ENCODE measurements at regions not wholly inside any gene's neighbourhood (a gene's known extent, or its start where the extent isn't known, plus 50 kb on each side); places are given as distances from the start of the nearest gene placed in this dataset.

DNA sequence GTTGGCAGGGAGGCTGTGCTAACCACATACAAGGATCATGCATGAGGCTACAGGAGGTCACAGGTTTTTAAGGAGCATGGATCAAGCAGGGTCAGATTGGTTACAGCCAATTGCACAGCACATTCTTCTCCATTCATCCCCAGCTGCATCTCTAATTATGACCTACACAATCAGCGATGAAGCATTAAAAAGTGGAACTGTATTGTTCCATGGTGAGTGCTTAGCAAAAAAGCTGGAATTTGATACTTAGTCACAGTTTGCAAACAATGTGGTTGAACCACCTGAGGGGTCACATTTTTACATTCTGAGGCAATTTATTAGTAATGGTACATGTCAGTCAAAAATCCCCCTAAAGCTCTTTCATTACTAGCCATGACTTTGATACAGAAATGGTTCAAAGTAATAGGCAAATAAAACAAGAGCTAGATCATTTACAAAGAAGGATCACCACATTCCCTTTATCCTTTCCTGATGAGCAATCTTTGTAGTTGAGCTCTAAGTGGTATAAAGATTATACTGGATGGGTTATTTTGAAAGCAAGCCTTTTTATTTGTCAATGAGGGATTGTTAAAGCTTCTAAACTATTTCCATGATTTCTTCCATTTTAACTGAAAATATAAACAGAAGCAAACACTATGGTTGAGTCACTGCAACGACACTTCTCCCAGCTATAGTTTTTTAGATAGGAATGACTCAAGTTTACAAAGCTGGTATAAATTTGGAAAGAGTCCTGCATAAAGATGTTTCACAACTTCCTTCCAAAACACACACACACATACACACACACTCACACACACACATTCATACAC, 217.8 kb upstream of the SEMA3A start:
- DNase-seq (ENCODE audit: low spot score): no peak
- Histone ChIP-seq H3K27ac (no peak overlapping the region), H3K4me3 (no peak overlapping the region)
- TF ChIP-seq, protein P1, sequence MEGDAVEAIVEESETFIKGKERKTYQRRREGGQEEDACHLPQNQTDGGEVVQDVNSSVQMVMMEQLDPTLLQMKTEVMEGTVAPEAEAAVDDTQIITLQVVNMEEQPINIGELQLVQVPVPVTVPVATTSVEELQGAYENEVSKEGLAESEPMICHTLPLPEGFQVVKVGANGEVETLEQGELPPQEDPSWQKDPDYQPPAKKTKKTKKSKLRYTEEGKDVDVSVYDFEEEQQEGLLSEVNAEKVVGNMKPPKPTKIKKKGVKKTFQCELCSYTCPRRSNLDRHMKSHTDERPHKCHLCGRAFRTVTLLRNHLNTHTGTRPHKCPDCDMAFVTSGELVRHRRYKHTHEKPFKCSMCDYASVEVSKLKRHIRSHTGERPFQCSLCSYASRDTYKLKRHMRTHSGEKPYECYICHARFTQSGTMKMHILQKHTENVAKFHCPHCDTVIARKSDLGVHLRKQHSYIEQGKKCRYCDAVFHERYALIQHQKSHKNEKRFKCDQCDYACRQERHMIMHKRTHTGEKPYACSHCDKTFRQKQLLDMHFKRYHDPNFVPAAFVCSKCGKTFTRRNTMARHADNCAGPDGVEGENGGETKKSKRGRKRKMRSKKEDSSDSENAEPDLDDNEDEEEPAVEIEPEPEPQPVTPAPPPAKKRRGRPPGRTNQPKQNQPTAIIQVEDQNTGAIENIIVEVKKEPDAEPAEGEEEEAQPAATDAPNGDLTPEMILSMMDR (IDR thresholded peaks at IDR 0.05): no peak

DNA sequence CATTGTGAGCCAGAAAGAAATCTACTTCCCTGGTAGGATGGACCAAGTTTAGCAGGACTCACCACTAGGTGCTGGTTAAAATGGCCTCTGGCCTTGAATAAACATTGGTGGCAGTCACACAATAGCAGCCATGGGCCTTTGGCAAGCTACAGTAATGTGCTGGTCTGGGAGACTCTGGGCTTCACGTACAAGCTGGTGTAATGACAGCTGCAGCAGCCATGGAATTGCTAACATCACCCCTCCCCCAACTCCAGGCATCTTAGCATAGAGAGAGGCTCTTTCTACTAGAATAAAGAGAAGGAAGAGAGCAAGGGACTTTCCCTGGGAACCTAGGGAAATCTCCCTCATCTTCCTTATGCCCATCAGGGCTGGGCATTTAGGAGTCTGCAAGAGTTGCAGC, 205.1 kb upstream of the SEMA3A start:
- TF ChIP-seq, protein P1 (IDR thresholded peaks at IDR 0.05): no peak
- no peak overlapping the region for H3K27ac ChIP-seq
- DNase-seq (ENCODE audit: low spot score): no peak
- no peak overlapping the region for H3K4me3 ChIP-seq

DNA sequence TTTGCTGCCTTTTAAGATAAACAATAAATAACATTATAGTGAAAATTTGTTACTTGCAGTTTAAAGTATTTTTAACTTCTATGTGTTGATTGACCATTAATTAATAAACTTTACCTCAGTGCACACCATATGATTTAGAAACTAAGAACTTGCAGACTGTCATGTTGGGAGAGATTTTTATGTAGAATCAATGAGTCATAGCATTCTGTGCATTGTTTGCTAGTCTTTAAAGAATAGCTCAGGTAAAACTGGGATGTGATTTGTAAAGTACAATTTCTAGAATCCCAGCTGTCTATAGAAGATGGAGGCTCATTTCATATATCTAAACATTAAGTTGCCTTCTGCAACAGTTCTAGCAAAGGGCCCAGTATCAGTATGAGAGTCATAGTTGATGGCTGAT, 199.6 kb upstream of the SEMA3A start:
- Histone ChIP-seq H3K4me3 (no peak overlapping the region), H3K27ac (no peak overlapping the region)
- TF ChIP-seq, protein P1 (IDR thresholded peaks at IDR 0.05): no peak
- no peak for DNase-seq (ENCODE audit: low spot score)

DNA sequence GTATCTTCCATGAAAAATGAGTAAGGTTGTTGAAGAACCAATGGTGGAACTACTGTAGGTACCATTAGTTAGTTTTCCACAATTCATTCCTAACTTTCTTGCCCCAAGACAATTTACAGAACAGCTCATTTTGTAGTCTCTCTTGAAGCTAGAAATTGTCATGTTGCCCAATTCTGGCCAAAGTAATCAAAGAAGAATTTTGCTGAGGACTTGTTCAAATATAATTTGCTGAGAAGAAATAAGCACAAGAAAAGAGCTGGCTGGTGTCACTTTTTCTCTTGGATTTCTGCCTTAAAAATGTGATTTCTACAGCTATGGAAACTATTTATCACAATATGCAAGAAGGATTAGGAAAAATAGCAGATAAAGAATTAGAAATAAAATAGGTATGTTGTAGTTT, 199.2 kb upstream of the SEMA3A start:
- DNase-seq (ENCODE audit: low spot score): no peak
- TF ChIP-seq, protein P1 (IDR thresholded peaks at IDR 0.05): no peak
- Histone ChIP-seq H3K27ac (no peak overlapping the region), H3K4me3 (no peak overlapping the region)

DNA sequence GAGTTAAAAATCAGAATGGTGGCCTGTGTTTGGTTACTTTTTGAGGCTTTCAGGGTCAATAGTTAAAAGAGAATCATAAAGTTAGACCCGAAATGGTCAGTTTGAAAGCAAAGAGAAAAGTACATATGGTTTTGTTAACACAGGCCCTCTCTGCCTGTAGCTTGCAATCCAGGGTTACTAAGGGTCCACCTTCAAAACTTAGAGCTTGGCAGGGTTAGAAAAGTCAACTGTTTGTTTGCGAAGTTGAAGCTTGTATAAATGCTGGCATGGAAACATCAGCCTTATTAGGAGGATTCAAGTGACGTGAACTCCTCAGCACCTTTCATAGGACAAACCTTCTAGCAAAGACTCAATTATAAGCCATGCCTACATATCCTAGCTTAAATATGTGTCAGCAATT, 196.3 kb upstream of the SEMA3A start:
- TF ChIP-seq, protein P1 (IDR thresholded peaks at IDR 0.05): no peak
- no peak for DNase-seq (ENCODE audit: low spot score)
- Histone ChIP-seq H3K27ac (no peak overlapping the region), H3K4me3 (no peak overlapping the region)

DNA sequence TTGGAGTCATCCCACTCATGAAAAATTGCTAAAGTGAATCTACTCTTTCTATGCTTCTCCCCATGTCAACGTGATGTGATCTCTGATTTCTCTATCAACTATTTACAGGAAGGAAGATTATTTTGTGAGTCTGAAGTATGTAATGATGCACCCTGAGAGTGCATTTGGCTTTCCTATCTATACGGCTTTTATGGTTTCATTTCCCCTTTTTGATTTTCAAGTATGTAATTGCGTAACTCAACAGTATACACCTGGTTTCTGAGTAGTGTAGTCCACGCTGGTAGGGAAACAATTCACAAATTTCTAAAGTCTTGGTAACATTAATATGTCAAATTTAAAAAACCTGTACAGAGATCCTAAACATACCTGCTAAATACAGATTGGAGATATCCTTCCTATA, 194.7 kb upstream of the SEMA3A start:
- TF ChIP-seq, protein P1 (IDR thresholded peaks at IDR 0.05): no peak
- Histone ChIP-seq H3K4me3 (no peak overlapping the region), H3K27ac (no peak overlapping the region)
- no peak for DNase-seq (ENCODE audit: low spot score)

DNA sequence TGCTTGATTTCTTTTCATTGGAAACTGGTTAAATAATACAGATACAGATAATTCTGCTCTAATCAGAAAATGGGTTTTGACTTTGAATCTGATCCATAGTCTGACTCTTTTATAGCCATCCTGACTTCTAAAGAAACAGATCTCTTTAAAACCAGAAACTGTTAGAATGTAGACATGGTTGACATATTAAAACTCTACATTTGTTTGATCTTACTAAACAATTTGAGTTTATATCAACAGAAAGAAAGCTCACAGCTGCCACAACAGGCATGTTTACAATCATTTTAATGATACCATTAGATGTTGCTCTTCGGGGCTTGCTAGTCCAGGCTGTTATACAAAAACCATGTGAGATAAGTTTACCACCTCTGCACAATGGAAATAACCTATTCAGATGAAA, 193.0 kb upstream of the SEMA3A start:
- no peak for DNase-seq (ENCODE audit: low spot score)
- TF ChIP-seq, protein P1 (IDR thresholded peaks at IDR 0.05): no peak
- Histone ChIP-seq H3K4me3 (no peak overlapping the region), H3K27ac (no peak overlapping the region)
